PFSK-1 (cell line): ENCODE measurements at regions not wholly inside any gene's neighbourhood (a gene's known extent, or its start where the extent isn't known, plus 50 kb on each side); places are given as distances from the start of the nearest gene placed in this dataset.

Source experiments
- FOXP2 ChIP-seq: optimal IDR thresholded peaks from 2 replicates; pipeline ENCODE3; 2011; ENCODE audit warnings: borderline replicate concordance, control low read depth, inconsistent platforms; ENCODE audit not compliant: insufficient read depth; ENCODE audit errors: extremely low read length, extremely low read depth
- POLR2AphosphoS5 ChIP-seq: IDR thresholded peaks from 2 replicates; pipeline ENCODE4 v1.6.1; 2012; ENCODE audit warnings: low read depth, mild to moderate bottlenecking, control low read depth, low read length, moderate library complexity
- SIN3A ChIP-seq: IDR thresholded peaks from 2 replicates; pipeline ENCODE4 v1.6.1; 2012; ENCODE audit warnings: mild to moderate bottlenecking, low read length, moderate library complexity, borderline replicate concordance; ENCODE audit not compliant: insufficient read depth
- TAF1 ChIP-seq: IDR thresholded peaks from 2 replicates; pipeline ENCODE4 v1.6.1; 2012; ENCODE audit warnings: low read length, control low read depth, borderline replicate concordance; ENCODE audit not compliant: insufficient read depth
- TF ChIP-seq, protein P1 (sequence below), 2 experiments: IDR thresholded peaks; 2 replicates each; pipeline versions ENCODE4 v1.6.1 to v1.8.0; 2011 to 2012; ENCODE audit warnings: low read depth in 2 of 2, low read length in 2 of 2, control low read depth in 1 of 2, inconsistent platforms in 1 of 2, mild to moderate bottlenecking in 1 of 2, moderate library complexity in 1 of 2; ENCODE audit not compliant: insufficient read depth in 1 of 2

DNA sequence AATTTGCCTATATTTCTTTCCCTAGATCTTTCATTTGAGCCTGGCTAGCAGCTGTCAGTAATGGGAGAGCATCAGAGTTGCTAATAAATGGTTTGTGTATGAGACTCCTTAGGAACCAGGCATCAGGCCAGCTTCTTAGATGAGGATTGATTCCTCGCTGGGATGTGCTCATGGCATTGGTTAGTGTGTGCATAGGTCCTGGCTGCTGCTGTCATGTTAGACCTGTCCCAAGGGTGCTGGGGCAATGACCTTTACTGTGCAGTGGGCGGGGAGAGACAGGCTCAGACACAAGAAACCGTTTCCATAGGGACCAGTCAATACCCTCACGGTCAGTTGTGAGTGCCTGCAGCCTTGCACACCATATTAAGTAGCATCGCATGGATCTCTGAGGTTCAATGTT is 112.3 kb upstream of the NR3C1 start:
- TF ChIP-seq, protein P1, sequence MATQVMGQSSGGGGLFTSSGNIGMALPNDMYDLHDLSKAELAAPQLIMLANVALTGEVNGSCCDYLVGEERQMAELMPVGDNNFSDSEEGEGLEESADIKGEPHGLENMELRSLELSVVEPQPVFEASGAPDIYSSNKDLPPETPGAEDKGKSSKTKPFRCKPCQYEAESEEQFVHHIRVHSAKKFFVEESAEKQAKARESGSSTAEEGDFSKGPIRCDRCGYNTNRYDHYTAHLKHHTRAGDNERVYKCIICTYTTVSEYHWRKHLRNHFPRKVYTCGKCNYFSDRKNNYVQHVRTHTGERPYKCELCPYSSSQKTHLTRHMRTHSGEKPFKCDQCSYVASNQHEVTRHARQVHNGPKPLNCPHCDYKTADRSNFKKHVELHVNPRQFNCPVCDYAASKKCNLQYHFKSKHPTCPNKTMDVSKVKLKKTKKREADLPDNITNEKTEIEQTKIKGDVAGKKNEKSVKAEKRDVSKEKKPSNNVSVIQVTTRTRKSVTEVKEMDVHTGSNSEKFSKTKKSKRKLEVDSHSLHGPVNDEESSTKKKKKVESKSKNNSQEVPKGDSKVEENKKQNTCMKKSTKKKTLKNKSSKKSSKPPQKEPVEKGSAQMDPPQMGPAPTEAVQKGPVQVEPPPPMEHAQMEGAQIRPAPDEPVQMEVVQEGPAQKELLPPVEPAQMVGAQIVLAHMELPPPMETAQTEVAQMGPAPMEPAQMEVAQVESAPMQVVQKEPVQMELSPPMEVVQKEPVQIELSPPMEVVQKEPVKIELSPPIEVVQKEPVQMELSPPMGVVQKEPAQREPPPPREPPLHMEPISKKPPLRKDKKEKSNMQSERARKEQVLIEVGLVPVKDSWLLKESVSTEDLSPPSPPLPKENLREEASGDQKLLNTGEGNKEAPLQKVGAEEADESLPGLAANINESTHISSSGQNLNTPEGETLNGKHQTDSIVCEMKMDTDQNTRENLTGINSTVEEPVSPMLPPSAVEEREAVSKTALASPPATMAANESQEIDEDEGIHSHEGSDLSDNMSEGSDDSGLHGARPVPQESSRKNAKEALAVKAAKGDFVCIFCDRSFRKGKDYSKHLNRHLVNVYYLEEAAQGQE (IDR thresholded peaks at IDR 0.05; ENCODE audit: insufficient read depth in 1 of 2, low read depth in 2 of 2, low read length in 2 of 2), result no peak
- no peak for TF ChIP-seq SIN3A

DNA sequence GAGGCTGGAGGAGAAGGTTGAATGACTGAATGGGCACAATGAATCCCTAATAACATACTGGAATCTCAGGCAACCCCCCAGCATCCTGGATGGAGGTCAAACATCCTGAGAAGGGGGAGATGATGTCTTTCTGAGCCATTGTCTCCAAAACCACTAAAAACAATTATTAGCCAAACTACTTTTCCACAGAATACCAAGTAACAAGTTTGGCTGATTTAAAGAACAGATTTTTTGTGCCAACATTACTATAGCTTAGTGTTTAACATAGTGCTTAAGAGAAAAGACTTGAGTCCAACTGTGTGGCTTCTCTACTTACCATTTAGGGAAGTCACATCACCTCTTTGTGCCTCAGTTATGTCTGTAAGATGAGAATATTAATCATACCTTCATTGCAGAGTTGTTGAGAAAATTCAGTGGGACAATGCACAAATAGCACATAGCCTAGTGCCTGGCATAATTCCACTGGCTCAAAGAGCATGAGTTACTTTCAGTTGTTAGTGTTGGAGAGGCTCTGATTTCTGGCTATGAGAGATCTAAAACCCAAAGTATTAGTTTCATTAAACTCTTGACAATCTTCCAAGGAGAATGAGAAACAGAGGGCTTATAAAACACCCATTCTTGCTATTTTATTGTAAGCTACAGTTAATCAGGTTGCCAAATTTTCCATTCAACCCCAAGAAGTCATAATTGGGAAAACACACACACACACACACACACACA is 111.3 kb upstream of the NR3C1 start:
- no peak for TF ChIP-seq POLR2AphosphoS5
- TF ChIP-seq, protein P1 (IDR thresholded peaks at IDR 0.05; ENCODE audit: insufficient read depth in 1 of 2, low read depth in 2 of 2, low read length in 2 of 2), result no peak
- no peak for TF ChIP-seq FOXP2
- TF ChIP-seq SIN3A, result no peak
- no peak for TF ChIP-seq TAF1

DNA sequence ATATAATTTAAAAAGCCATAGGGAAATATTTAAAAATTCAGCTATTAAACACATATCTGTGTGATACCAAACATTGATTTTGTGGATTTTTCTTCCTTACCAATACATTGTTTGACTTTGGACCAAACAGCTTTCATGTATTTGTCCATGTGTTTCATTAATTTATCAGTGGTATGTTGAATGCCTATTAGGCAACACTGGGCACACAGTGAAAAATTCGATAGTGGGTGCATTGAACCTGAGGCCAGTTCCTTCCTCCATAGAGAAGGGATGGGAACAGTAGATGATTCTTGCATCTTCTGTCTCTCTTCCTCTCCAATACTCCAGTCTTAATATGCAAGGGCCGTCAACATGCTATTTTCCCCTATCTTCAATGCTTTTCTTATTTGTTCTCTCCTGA is 110.2 kb upstream of the NR3C1 start:
- TF ChIP-seq POLR2AphosphoS5 (no peak), TAF1 (no peak), FOXP2 (no peak), SIN3A (no peak)
- TF ChIP-seq, protein P1 (IDR thresholded peaks at IDR 0.05; ENCODE audit: insufficient read depth in 1 of 2, low read depth in 2 of 2, low read length in 2 of 2), result no peak

DNA sequence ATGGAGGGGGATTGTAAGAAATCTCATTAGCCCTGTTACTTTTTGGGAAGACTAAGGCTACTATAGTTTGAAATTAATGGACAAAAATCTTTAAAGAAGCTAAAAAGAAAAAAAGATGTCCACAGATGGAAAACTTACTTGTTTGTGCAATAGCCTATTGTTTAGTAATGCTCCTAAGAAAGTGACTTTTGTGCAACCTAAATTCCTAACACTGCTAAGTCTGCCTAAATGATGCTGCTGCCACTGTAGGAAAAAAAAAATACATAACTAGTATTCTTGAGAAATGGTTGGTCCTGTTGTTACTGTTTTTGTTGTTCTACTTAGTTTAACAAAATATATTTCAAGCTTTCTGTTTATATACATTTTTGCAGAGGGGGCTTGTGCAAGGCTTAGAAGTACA is 108.2 kb upstream of the NR3C1 start:
- TF ChIP-seq TAF1, result no peak
- no peak for TF ChIP-seq POLR2AphosphoS5
- TF ChIP-seq, protein P1 (IDR thresholded peaks at IDR 0.05; ENCODE audit: insufficient read depth in 1 of 2, low read depth in 2 of 2, low read length in 2 of 2), result no peak
- TF ChIP-seq FOXP2, result no peak

DNA sequence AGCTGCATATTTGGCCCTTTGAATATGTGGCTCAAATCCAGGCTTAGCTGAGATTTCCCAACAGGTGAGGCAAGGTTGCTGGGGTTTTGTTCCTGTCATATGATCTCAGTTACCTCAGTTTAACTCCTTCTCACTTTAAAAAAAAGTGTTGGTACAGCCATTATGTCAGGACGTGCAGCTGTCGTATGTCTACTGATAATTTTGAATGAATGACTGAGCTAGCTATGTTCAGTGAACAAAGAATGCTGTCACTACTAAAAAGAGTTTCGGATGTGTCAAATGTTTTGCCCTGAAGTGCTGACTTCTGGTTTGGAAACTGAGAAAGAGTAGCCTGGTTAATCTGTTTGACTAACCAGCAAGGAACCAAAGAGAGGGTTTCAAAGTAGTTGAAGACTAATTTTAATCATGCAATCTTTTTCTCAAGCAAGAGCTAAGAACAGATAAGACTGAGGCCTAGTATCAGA is 106.3 kb upstream of the NR3C1 start:
- TF ChIP-seq, protein P1 (IDR thresholded peaks at IDR 0.05; ENCODE audit: insufficient read depth in 1 of 2, low read depth in 2 of 2, low read length in 2 of 2), result no peak
- no peak for TF ChIP-seq POLR2AphosphoS5
- TF ChIP-seq TAF1, result no peak
- TF ChIP-seq FOXP2, result no peak
- no peak for TF ChIP-seq SIN3A
